Uterus (tissue), 3 donors: ENCODE measurements at regions not wholly inside any gene's neighbourhood (a gene's known extent, or its start where the extent isn't known, plus 50 kb on each side); places are given as distances from the start of the nearest gene placed in this dataset.
"Not testable (repeated sequence)": the region's sequence is repeated elsewhere in the genome, so short reads cannot be mapped to it uniquely, and the experiment has no call there.

Source experiments
- DNase-seq, 2 donors: peaks; one replicate each; pipeline ENCODE4 v3.0.0-alpha.2; 2019 to 2020
- H3K27ac ChIP-seq, 2 donors: fragments of 200-600 bp; sonication (generic); 1 replicate in 1 of 2; 2 replicates in 1 of 2; pipeline ENCODE4 v1.5.1; 2016 to 2018
- H3K27me3 ChIP-seq, 2 donors: fragments of 200-600 bp; sonication (generic); one replicate each; pipeline ENCODE4 v1.5.1; 2018 to 2019; ENCODE audit warnings: control low read depth in 1 of 2
- H3K36me3 ChIP-seq, 2 donors: fragments of 200-600 bp; sonication (generic); one replicate each; pipeline ENCODE4 v1.5.1; 2019; ENCODE audit warnings: control low read depth in 1 of 2
- H3K4me1 ChIP-seq, 2 donors: fragments of 200-600 bp; sonication (generic); one replicate each; pipeline ENCODE4 v1.5.1; 2018 to 2019; ENCODE audit warnings: control low read depth in 1 of 2
- H3K4me3 ChIP-seq, 2 donors: fragments of 200-600 bp; sonication (generic); 1 replicate in 1 of 2; 2 replicates in 1 of 2; pipeline ENCODE4 v1.5.1; 2018 to 2019; ENCODE audit warnings: mild to moderate bottlenecking in 1 of 2
- H3K9me3 ChIP-seq, 2 donors: fragments of 200-600 bp; sonication (generic); one replicate each; pipeline ENCODE4 v1.5.1; 2019; ENCODE audit warnings: control low read depth in 1 of 2
- CTCF ChIP-seq, 4 experiments: fragments of 200-600 bp in 2 of 4; fragments of 450-650 bp in 2 of 4; sonication (generic) in 2 of 4; IDR thresholded peaks; one replicate each; pipeline ENCODE4 v1.5.1; 2016 to 2019; ENCODE audit warnings: antibody characterized with exemption in 4 of 4, mild to moderate bottlenecking in 2 of 4, moderate library complexity in 1 of 4
- POLR2A ChIP-seq, 2 donors: fragments of 450-650 bp; IDR thresholded peaks; one replicate each; pipeline ENCODE4 v1.6.1; 2016; ENCODE audit warnings: antibody characterized with exemption in 2 of 2, mild to moderate bottlenecking in 1 of 2, moderate library complexity in 1 of 2
- intact Hi-C: fragments of 100-400 bp; cut with DNase I; formaldehyde crosslinking; loops from one replicate; pipeline ENCODE4 v1.15.1; 2023; ENCODE audit warnings: low total_unique reads
- donor health status: DM: yes; HTN: yes; CAD: no.

GRCh38 chr4:19566041-19566440 is 685.7 kb upstream of the SLIT2 start:
- no peaks in the 10 kb centered on the region for H3K27me3 ChIP-seq
- no peaks in the 10 kb centered on the region for H3K36me3 ChIP-seq
- no peak overlapping the region for H3K4me3 ChIP-seq

GRCh38 chr4:19562456-19562855 is 689.2 kb upstream of the SLIT2 start:
- no peak for TF ChIP-seq POLR2A (IDR thresholded peaks at IDR 0.05)
- TF ChIP-seq CTCF (IDR thresholded peaks at IDR 0.05) = no peak

More at GRCh38 chr4:19566041-19566440, 685.7 kb upstream of the SLIT2 start:
- DNase-seq = no peak
- Histone ChIP-seq H3K27ac (no peak overlapping the region), H3K4me1 (no peaks in the 10 kb centered on the region), H3K9me3 (no peaks in the 10 kb centered on the region)
- no peak for TF ChIP-seq CTCF (IDR thresholded peaks at IDR 0.05)
- TF ChIP-seq POLR2A (IDR thresholded peaks at IDR 0.05) = no peak
- intact Hi-C loops = no loop called here

GRCh38 chr4:19557161-19557560 is 694.5 kb upstream of the SLIT2 start:
- Histone ChIP-seq H3K4me3 (no peak overlapping the region), H3K9me3 (no peaks in the 10 kb centered on the region), H3K27me3 (no peaks in the 10 kb centered on the region), H3K27ac (no peak overlapping the region), H3K36me3 (no peaks in the 10 kb centered on the region), H3K4me1 (no peaks in the 10 kb centered on the region)
- intact Hi-C loops = no loop called here
- no peak for DNase-seq
- TF ChIP-seq CTCF (IDR thresholded peaks at IDR 0.05) (no peak), POLR2A (IDR thresholded peaks at IDR 0.05) (no peak)

More at GRCh38 chr4:19562456-19562855, 689.2 kb upstream of the SLIT2 start:
- no peaks in the 10 kb centered on the region for H3K4me1 ChIP-seq
- H3K27ac ChIP-seq = no peak overlapping the region
- no peaks in the 10 kb centered on the region for H3K27me3 ChIP-seq
- no peak overlapping the region for H3K4me3 ChIP-seq
- no peaks in the 10 kb centered on the region for H3K36me3 ChIP-seq
- intact Hi-C loops = no loop called here
- no peaks in the 10 kb centered on the region for H3K9me3 ChIP-seq
- DNase-seq = no peak

GRCh38 chr4:19556276-19556675 is 695.4 kb upstream of the SLIT2 start:
- H3K27ac ChIP-seq, H3K36me3 ChIP-seq, intact Hi-C loops, H3K4me1 ChIP-seq, H3K27me3 ChIP-seq, H3K4me3 ChIP-seq, H3K9me3 ChIP-seq, DNase-seq: not testable (repeated sequence)

GRCh38 chr4:19547463-19547862 is 704.2 kb upstream of the SLIT2 start:
- intact Hi-C loops = no loop called here
- Histone ChIP-seq H3K27ac (no peak overlapping the region), H3K4me3 (no peak overlapping the region), H3K27me3 (no peaks in the 10 kb centered on the region), H3K9me3 (no peaks in the 10 kb centered on the region), H3K4me1 (no peaks in the 10 kb centered on the region), H3K36me3 (no peaks in the 10 kb centered on the region)
- TF ChIP-seq CTCF (IDR thresholded peaks at IDR 0.05) = no peak
- TF ChIP-seq POLR2A (IDR thresholded peaks at IDR 0.05) = no peak
- DNase-seq = no peak

GRCh38 chr4:19544446-19545125 is 707.1 kb upstream of the SLIT2 start:
- H3K27ac ChIP-seq = no peak overlapping the region
- TF ChIP-seq CTCF (IDR thresholded peaks at IDR 0.05) = no peak
- no peak for TF ChIP-seq POLR2A (IDR thresholded peaks at IDR 0.05)
- H3K27me3 ChIP-seq = no peaks in the 10 kb centered on the region
- intact Hi-C loops = no loop called here
- H3K9me3 ChIP-seq = no peaks in the 10 kb centered on the region
- H3K4me1 ChIP-seq = no peaks in the 10 kb centered on the region
- no peak overlapping the region for H3K4me3 ChIP-seq
- no peak for DNase-seq
- H3K36me3 ChIP-seq = no peaks in the 10 kb centered on the region
